Dermis microvascular lymphatic vessel endothelial cell (primary cell): ENCODE measurements at regions not wholly inside any gene's neighbourhood (a gene's known extent, or its start where the extent isn't known, plus 50 kb on each side); places are given as distances from the start of the nearest gene placed in this dataset.

ENCODE experiments used
- DNase-seq, 2 donors: peaks; one replicate each; pipeline versions ENCODE4 v3.0.0 to v3.0.0-alpha.2; 2010; ENCODE audit warnings: low read depth in 2 of 2

- no peak for DNase-seq
These were observed 277.4 kb downstream of the KIF4B start for GRCh38 chr5:155290937-155291336.

- no peak for DNase-seq
These were observed 280.1 kb downstream of the KIF4B start for GRCh38 chr5:155293605-155294178.

- DNase-seq: no peak
These were observed 281.6 kb downstream of the KIF4B start for GRCh38 chr5:155295111-155295510.

- DNase-seq: no peak
These were observed 285.9 kb downstream of the KIF4B start for GRCh38 chr5:155299386-155300005.

- DNase-seq: no peak
These were observed 289.6 kb downstream of the KIF4B start for GRCh38 chr5:155303120-155303519.

GRCh38 chr5:155307229-155307628 is 293.7 kb downstream of the KIF4B start:
- DNase-seq: no peak

- no peak for DNase-seq
These were observed 294.7 kb downstream of the KIF4B start for GRCh38 chr5:155308289-155308688.

- DNase-seq: no peak
These were observed 295.6 kb downstream of the KIF4B start for GRCh38 chr5:155309021-155309746.

GRCh38 chr5:155311721-155312120 is 298.2 kb downstream of the KIF4B start:
- no peak for DNase-seq

GRCh38 chr5:155313518-155313917 is 300.0 kb downstream of the KIF4B start:
- DNase-seq: no peak

- no peak for DNase-seq
These were observed 302.6 kb downstream of the KIF4B start for GRCh38 chr5:155316070-155316714.

- no peak for DNase-seq
These were observed 319.1 kb downstream of the KIF4B start for GRCh38 chr5:155332618-155333017.

- DNase-seq: no peak
These were observed 329.4 kb downstream of the KIF4B start for GRCh38 chr5:155342956-155343355.

GRCh38 chr5:155343468-155343867 is 329.9 kb downstream of the KIF4B start:
- DNase-seq: no peak

- no peak for DNase-seq
These were observed 339.7 kb downstream of the KIF4B start for GRCh38 chr5:155353231-155353630.

GRCh38 chr5:155366096-155366495 is 352.5 kb downstream of the KIF4B start:
- no peak for DNase-seq

GRCh38 chr5:155367841-155368240 is 354.3 kb downstream of the KIF4B start:
- DNase-seq: no peak

GRCh38 chr5:155368490-155368889 is 354.9 kb downstream of the KIF4B start:
- no peak for DNase-seq

GRCh38 chr5:155380480-155380879 is 366.9 kb downstream of the KIF4B start:
- no peak for DNase-seq

GRCh38 chr5:155381654-155382053 is 368.1 kb downstream of the KIF4B start:
- no peak for DNase-seq

GRCh38 chr5:155389498-155389897 is 375.9 kb downstream of the KIF4B start:
- DNase-seq: no peak

- no peak for DNase-seq
These were observed 381.2 kb downstream of the KIF4B start for GRCh38 chr5:155394727-155395126.
